ENCODE measurements at regions not wholly inside any gene's neighbourhood (a gene's known extent, or its start where the extent isn't known, plus 50 kb on each side); places are given as distances from the start of the nearest gene placed in this dataset.

GRCh38 chr5:124644582-124644981 lies 101.9 kb downstream of the ZNF608 start:
- no peak for DNase-seq

- no peak for DNase-seq
These were observed 102.3 kb downstream of the ZNF608 start for GRCh38 chr5:124644138-124644537.

GRCh38 chr5:124643336-124643735 lies 103.1 kb downstream of the ZNF608 start:
- DNase-seq = no peak

- DNase-seq = no peak
These were observed 104.3 kb downstream of the ZNF608 start for GRCh38 chr5:124642151-124642550.

GRCh38 chr5:124641154-124641792 lies 105.2 kb downstream of the ZNF608 start:
- no peak for DNase-seq

GRCh38 chr5:124639095-124639665 lies 107.3 kb downstream of the ZNF608 start:
- DNase-seq = no peak

- DNase-seq = no peak
These were observed 109.4 kb downstream of the ZNF608 start for GRCh38 chr5:124637011-124637410.

- no peak for DNase-seq
These were observed 111.6 kb downstream of the ZNF608 start for GRCh38 chr5:124634741-124635323.

- peak; percentile 1 for DNase-seq
These were observed 112.2 kb downstream of the ZNF608 start for GRCh38 chr5:124634228-124634739.

- DNase-seq = no peak
These were observed 113.2 kb downstream of the ZNF608 start for GRCh38 chr5:124633209-124633608.

- no peak for DNase-seq
These were observed 114.4 kb downstream of the ZNF608 start for GRCh38 chr5:124631874-124632550.

- DNase-seq = no peak
These were observed 115.4 kb downstream of the ZNF608 start for GRCh38 chr5:124630767-124631704.

- no peak for DNase-seq
These were observed 117.5 kb downstream of the ZNF608 start for GRCh38 chr5:124628721-124629596.

- DNase-seq = no peak
These were observed 118.4 kb downstream of the ZNF608 start for GRCh38 chr5:124627815-124628595.

- no peak for DNase-seq
These were observed 120.4 kb downstream of the ZNF608 start for GRCh38 chr5:124626053-124626452.

GRCh38 chr5:124623265-124623664 lies 123.2 kb downstream of the ZNF608 start:
- no peak for DNase-seq

GRCh38 chr5:124622851-124623250 lies 123.6 kb downstream of the ZNF608 start:
- no peak for DNase-seq

- no peak for DNase-seq
These were observed 125.2 kb downstream of the ZNF608 start for GRCh38 chr5:124621279-124621678.

GRCh38 chr5:124620743-124621142 lies 125.7 kb downstream of the ZNF608 start:
- no peak for DNase-seq

GRCh38 chr5:124619121-124619520 lies 127.3 kb downstream of the ZNF608 start:
- no peak for DNase-seq

GRCh38 chr5:124617787-124618186 lies 128.7 kb downstream of the ZNF608 start:
- no peak for DNase-seq

Measured in activated CD4-positive, alpha-beta T cell treated with anti-CD3 and anti-CD28 coated beads, Interleukin-10, Interleukin-2, amounts not matched to agents 100 ng/mL and 50 ng/mL, durations not matched to agents 16 hours and 8 hours (primary cell).